Mucosa of rectum (tissue), 2 donors: ENCODE measurements at regions not wholly inside any gene's neighbourhood (a gene's known extent, or its start where the extent isn't known, plus 50 kb on each side); places are given as distances from the start of the nearest gene placed in this dataset.

Source experiments
- H3K27ac ChIP-seq, 2 donors: one replicate each; pipeline ENCODE4 v1.7.0; 2013; ENCODE audit warnings: inconsistent platforms in 2 of 2, low read depth in 2 of 2, low read length in 2 of 2
- H3K27me3 ChIP-seq, 2 donors: one replicate each; pipeline ENCODE4 v1.7.0; 2013; ENCODE audit warnings: low read length in 2 of 2; ENCODE audit not compliant: control insufficient read depth in 2 of 2, insufficient read depth in 2 of 2
- H3K36me3 ChIP-seq, 2 donors: one replicate each; pipeline ENCODE4 v1.7.0; 2013; ENCODE audit warnings: low read length in 2 of 2; ENCODE audit not compliant: control insufficient read depth in 2 of 2, insufficient read depth in 2 of 2
- H3K4me1 ChIP-seq, 2 donors: one replicate each; pipeline ENCODE4 v1.7.0; 2013; ENCODE audit warnings: low read length in 2 of 2, mild to moderate bottlenecking in 1 of 2; ENCODE audit not compliant: control insufficient read depth in 2 of 2, insufficient read depth in 2 of 2
- H3K4me3 ChIP-seq, 2 donors: one replicate each; pipeline ENCODE4 v1.7.0; 2013; ENCODE audit warnings: low read length in 2 of 2
- H3K9ac ChIP-seq, 2 donors: one replicate each; pipeline ENCODE4 v1.7.0; 2013; ENCODE audit warnings: low read length in 2 of 2, low read depth in 1 of 2, mild to moderate bottlenecking in 1 of 2
- H3K9me3 ChIP-seq, 2 donors: one replicate each; pipeline ENCODE4 v1.7.0; 2013; ENCODE audit warnings: low read length in 2 of 2; ENCODE audit not compliant: control insufficient read depth in 2 of 2
- donor health status: healthy.
- donor health status: Normal muscosa, but diverticular disease.

GRCh38 chr2:129276978-129277584 is 702.4 kb upstream of the RAB6C start:
- H3K27ac ChIP-seq, result no peak overlapping the region
- H3K9me3 ChIP-seq, result no peaks in the 10 kb centered on the region
- H3K36me3 ChIP-seq, result no peaks in the 10 kb centered on the region
- H3K4me3 ChIP-seq, result no peak overlapping the region
- no peak overlapping the region for H3K9ac ChIP-seq
- H3K4me1 ChIP-seq, result no peaks in the 10 kb centered on the region
- no peaks in the 10 kb centered on the region for H3K27me3 ChIP-seq

GRCh38 chr2:129277585-129277981 is 701.9 kb upstream of the RAB6C start:
- Histone ChIP-seq H3K36me3 (no peaks in the 10 kb centered on the region), H3K9ac (no peak overlapping the region), H3K27ac (no peak overlapping the region), H3K4me1 (no peaks in the 10 kb centered on the region), H3K4me3 (no peak overlapping the region), H3K27me3 (no peaks in the 10 kb centered on the region), H3K9me3 (no peaks in the 10 kb centered on the region)

DNA sequence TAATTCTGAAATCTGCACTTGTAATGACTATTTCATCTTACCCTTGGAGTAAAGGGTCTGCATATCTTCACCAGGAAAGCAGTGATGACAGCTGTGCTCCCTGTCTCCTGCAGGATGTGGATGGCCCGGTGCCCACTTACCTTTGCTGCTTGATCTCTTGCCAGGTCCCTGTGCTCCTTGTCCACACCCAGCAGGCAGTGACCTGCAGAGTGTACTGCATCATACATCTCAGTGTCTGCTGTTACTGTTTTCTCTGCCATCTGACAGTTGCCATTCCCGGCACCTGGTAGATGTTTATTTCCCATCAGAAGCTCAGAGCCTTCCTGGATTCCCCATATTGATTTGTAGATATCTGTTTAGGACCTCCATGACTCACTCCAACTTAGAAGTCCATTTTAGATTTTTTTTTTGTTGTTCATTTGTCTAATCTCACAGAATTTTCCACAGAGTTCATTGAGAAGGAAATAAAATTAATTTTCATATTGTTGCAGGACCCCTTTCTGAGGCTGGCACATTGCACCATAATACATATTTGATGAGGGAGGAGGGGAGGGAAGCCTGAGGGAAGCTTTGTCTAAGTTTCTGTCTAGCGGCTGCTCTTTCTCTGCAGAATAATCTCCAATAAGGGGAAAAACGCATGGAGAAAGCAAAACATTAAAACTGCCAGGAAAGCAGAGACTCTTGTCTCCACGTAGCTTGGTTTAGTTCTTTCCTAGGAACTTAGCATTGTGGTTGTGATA is 697.5 kb upstream of the RAB6C start:
- H3K9ac ChIP-seq, result no peak overlapping the region
- no peak overlapping the region for H3K27ac ChIP-seq
- H3K27me3 ChIP-seq, result no peaks in the 10 kb centered on the region
- H3K36me3 ChIP-seq, result no peaks in the 10 kb centered on the region
- H3K9me3 ChIP-seq, result no peaks in the 10 kb centered on the region
- no peaks in the 10 kb centered on the region for H3K4me1 ChIP-seq
- H3K4me3 ChIP-seq, result no peak overlapping the region

DNA sequence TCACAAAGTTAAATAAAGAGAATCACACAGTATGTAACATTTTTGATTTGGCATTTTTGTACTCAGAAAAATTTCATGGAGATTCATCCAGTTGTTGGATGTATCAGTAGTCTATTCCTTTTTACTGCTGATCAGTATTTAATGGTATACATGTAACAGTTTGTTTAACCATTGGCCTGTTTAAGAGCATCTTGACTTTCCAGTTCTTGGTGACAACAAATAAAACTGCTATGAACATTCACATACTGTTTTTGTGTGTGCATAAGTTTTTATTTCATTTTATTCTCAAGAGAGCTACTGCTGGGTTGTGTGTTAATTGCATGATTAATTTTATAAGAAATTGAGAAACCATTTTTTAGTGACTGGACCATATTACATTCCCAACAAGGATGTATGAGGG is 694.5 kb upstream of the RAB6C start:
- no peak overlapping the region for H3K9ac ChIP-seq
- no peak overlapping the region for H3K27ac ChIP-seq
- H3K4me3 ChIP-seq, result no peak overlapping the region
- H3K36me3 ChIP-seq, result no peaks in the 10 kb centered on the region
- no peaks in the 10 kb centered on the region for H3K27me3 ChIP-seq
- no peaks in the 10 kb centered on the region for H3K4me1 ChIP-seq
- H3K9me3 ChIP-seq, result no peaks in the 10 kb centered on the region

DNA sequence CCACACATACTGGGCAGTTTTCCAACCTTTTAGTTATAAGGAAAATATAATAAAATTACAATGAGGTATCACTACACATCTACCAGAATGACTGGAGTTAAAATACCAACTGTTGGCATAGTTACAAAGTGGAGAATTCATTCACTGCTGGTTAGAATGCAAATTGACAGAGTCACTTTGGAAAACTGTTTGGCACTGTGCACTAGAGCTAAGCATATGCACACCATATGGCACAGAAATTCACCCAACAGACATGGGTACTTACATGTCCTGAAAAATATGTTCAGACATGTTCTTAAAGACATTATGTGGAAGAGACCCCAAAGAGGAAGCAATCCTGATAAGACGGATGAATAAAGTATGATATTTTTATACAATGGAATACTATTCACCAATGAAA is 686.1 kb upstream of the RAB6C start:
- no peaks in the 10 kb centered on the region for H3K9me3 ChIP-seq
- no peaks in the 10 kb centered on the region for H3K4me1 ChIP-seq
- H3K27me3 ChIP-seq, result no peaks in the 10 kb centered on the region
- no peak overlapping the region for H3K4me3 ChIP-seq
- no peak overlapping the region for H3K27ac ChIP-seq
- no peak overlapping the region for H3K9ac ChIP-seq
- H3K36me3 ChIP-seq, result no peaks in the 10 kb centered on the region

DNA sequence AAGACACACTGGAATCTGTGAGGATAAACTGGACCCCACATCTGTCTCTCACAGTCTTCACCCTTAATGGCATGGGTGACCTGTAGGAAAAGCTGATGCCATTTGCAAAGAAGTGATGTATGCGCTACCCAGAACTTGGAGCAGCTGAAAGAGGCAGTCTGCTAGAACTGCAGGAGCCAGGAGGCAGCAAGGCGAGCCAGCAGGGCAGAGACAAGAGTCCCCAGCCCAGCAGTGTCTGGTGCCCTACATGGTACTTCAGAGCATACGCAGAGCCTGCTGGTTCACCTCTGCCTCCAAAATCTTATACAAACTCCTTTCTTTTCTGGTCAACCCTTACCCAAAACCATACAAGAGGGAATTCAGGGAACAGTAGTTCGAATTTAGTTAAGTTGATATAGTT is 683.1 kb upstream of the RAB6C start:
- H3K36me3 ChIP-seq, result no peaks in the 10 kb centered on the region
- H3K9me3 ChIP-seq, result no peaks in the 10 kb centered on the region
- no peak overlapping the region for H3K9ac ChIP-seq
- no peaks in the 10 kb centered on the region for H3K27me3 ChIP-seq
- H3K27ac ChIP-seq, result no peak overlapping the region
- no peak overlapping the region for H3K4me3 ChIP-seq
- no peaks in the 10 kb centered on the region for H3K4me1 ChIP-seq

GRCh38 chr2:129296806-129297205 is 682.7 kb upstream of the RAB6C start:
- Histone ChIP-seq H3K4me3 (no peak overlapping the region), H3K36me3 (no peaks in the 10 kb centered on the region), H3K4me1 (no peaks in the 10 kb centered on the region), H3K9ac (no peak overlapping the region), H3K27me3 (no peaks in the 10 kb centered on the region), H3K27ac (no peak overlapping the region), H3K9me3 (no peaks in the 10 kb centered on the region)

DNA sequence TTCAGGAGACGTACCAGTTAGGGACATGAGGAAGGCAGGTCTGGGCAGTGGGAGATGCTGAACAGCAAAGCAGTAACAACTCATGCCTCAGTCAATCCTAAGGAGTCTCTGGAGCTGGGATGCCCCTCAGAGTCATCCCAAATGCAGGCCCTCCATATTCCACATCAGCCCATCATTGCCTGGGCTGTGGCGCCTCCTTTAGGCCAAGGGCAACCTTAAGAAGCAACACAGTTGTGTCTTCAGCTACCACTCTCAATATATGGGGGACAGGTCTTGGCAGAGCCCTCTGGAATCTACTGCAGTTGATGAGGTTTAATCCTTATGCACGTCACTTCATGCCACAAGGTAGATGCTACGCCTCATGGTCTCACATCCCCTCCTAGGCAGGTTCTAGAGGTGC is 682.0 kb upstream of the RAB6C start:
- no peak overlapping the region for H3K9ac ChIP-seq
- H3K36me3 ChIP-seq, result no peaks in the 10 kb centered on the region
- no peaks in the 10 kb centered on the region for H3K27me3 ChIP-seq
- no peak overlapping the region for H3K4me3 ChIP-seq
- H3K9me3 ChIP-seq, result no peaks in the 10 kb centered on the region
- H3K27ac ChIP-seq, result no peak overlapping the region
- H3K4me1 ChIP-seq, result no peaks in the 10 kb centered on the region

GRCh38 chr2:129299338-129299737 is 680.1 kb upstream of the RAB6C start:
- Histone ChIP-seq H3K27me3 (no peaks in the 10 kb centered on the region), H3K4me3 (no peak overlapping the region), H3K27ac (no peak overlapping the region), H3K9me3 (no peaks in the 10 kb centered on the region), H3K9ac (no peak overlapping the region), H3K4me1 (no peaks in the 10 kb centered on the region), H3K36me3 (no peaks in the 10 kb centered on the region)

DNA sequence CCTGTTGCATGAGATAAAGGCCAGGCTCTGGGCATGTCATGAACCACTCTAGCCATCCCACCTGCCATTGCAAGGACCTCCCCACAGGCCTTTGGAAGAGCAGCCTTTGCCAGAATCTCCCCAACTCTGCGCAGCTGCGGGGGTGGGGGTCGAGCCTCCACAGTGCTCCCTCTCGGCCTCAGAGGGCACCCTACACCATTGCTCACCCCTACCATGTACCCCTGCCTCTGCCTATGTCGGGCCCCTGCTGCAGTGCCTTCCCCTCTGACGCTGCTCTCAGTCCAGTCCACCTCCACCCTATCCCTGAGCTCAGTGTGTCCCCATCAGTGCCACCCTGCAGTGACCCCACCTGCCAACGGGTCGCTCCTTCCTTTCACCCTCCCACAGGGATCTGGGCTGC is 679.7 kb upstream of the RAB6C start:
- H3K9me3 ChIP-seq, result no peaks in the 10 kb centered on the region
- no peak overlapping the region for H3K9ac ChIP-seq
- H3K36me3 ChIP-seq, result no peaks in the 10 kb centered on the region
- H3K27ac ChIP-seq, result no peak overlapping the region
- no peak overlapping the region for H3K4me3 ChIP-seq
- H3K27me3 ChIP-seq, result no peaks in the 10 kb centered on the region
- no peaks in the 10 kb centered on the region for H3K4me1 ChIP-seq
